Adipose tissue (tissue), 3 donors: ENCODE measurements at regions not wholly inside any gene's neighbourhood (a gene's known extent, or its start where the extent isn't known, plus 50 kb on each side); places are given as distances from the start of the nearest gene placed in this dataset.

Experiments
- H3K27ac ChIP-seq: one replicate; pipeline ENCODE4 v1.5.1; 2013; ENCODE audit warnings: low read depth, low read length
- WGBS, 3 donors: extraction: QIAGEN DNeasy Blood & Tissue Kit; methylation state at CpG; one replicate each; pipeline ENCODE4 v1.1.7; 2013; 5-methylcytosine and 5-hydroxymethylcytosine counted together
- donor health status: healthy with polysubstance abuse.
- donor health status: Bipolar disorder and iron deficiency.
- donor health status: healthy.

GRCh38 chr20:4603724-4604123 lies 82.5 kb upstream of the PRNP start:
- WGBS, 3 donors: 64 to 83% (median 76%) methylated on average over 11 of the region's 11 CpGs
- H3K27ac ChIP-seq: no peak overlapping the region

- WGBS, 3 donors: 72 to 87% (median 79%) methylated on average over 4 of the region's 4 CpGs
- no peak overlapping the region for H3K27ac ChIP-seq
Measured at GRCh38 chr20:4602297-4602631, 84.0 kb upstream of the PRNP start.

GRCh38 chr20:4601630-4602296 lies 84.5 kb upstream of the PRNP start:
- 51 to 59% (median 58%) methylated on average over 8 of the region's 8 CpGs for WGBS, 3 donors
- H3K27ac ChIP-seq: no peak overlapping the region

GRCh38 chr20:4600308-4601014 lies 85.8 kb upstream of the PRNP start:
- WGBS, 3 donors: 64 to 78% (median 74%) methylated on average over 6 of the region's 6 CpGs
- H3K27ac ChIP-seq: no peak overlapping the region

- 85 to 92% (median 92%) methylated on average over 5 of the region's 5 CpGs for WGBS, 3 donors
Measured at GRCh38 chr20:4597215-4597614, 89.0 kb upstream of the PRNP start.

GRCh38 chr20:4593149-4593525 lies 93.1 kb upstream of the PRNP start:
- WGBS, 3 donors: 49 to 64% (median 55%) methylated on average over 9 of the region's 9 CpGs
- H3K27ac ChIP-seq: no peak overlapping the region

More at GRCh38 chr20:4597215-4597614, 89.0 kb upstream of the PRNP start:
- H3K27ac ChIP-seq: no peak overlapping the region

GRCh38 chr20:4592316-4593148 lies 93.7 kb upstream of the PRNP start:
- WGBS, 3 donors: 4 to 9% (median 8%) methylated on average over 46 of the region's 46 CpGs
- no peak overlapping the region for H3K27ac ChIP-seq

GRCh38 chr20:4591975-4592315 lies 94.3 kb upstream of the PRNP start:
- WGBS, 3 donors: 39 to 46% (median 44%) methylated on average over 10 of the region's 10 CpGs
- H3K27ac ChIP-seq: no peak overlapping the region

- H3K27ac ChIP-seq: no peak overlapping the region
- 60 to 78% (median 67%) methylated on average over 5 of the region's 5 CpGs for WGBS, 3 donors
Measured at GRCh38 chr20:4585758-4586157, 100.5 kb upstream of the PRNP start.

- H3K27ac ChIP-seq: no peak overlapping the region
- WGBS, 3 donors: 82 to 88% (median 83%) methylated on average over 3 of the region's 3 CpGs
Measured at GRCh38 chr20:4585104-4585753, 101.0 kb upstream of the PRNP start.

GRCh38 chr20:4584510-4584909 lies 101.7 kb upstream of the PRNP start:
- no peak overlapping the region for H3K27ac ChIP-seq
- 67 to 100% (median 94%) methylated on average over 1 of the region's 1 CpG for WGBS, 3 donors

- 45 to 65% (median 61%) methylated on average over 5 of the region's 5 CpGs for WGBS, 3 donors
- no peak overlapping the region for H3K27ac ChIP-seq
Measured at GRCh38 chr20:4581838-4582237, 104.4 kb upstream of the PRNP start.

- H3K27ac ChIP-seq: no peak overlapping the region
- 71 to 88% (median 81%) methylated on average over 1 of the region's 1 CpG for WGBS, 3 donors
Measured at GRCh38 chr20:4578375-4578774, 107.9 kb upstream of the PRNP start.

- no peak overlapping the region for H3K27ac ChIP-seq
- WGBS, 3 donors: 57 to 62% (median 61%) methylated on average over 3 of the region's 3 CpGs
Measured at GRCh38 chr20:4574356-4574690, 111.9 kb upstream of the PRNP start.

- WGBS, 3 donors: 27 to 33% (median 28%) methylated on average over 8 of the region's 8 CpGs
- no peak overlapping the region for H3K27ac ChIP-seq
Measured at GRCh38 chr20:4573564-4574355, 112.5 kb upstream of the PRNP start.

- 65 to 79% (median 74%) methylated on average over 8 of the region's 8 CpGs for WGBS, 3 donors
Measured at GRCh38 chr20:4571759-4572531, 114.3 kb upstream of the PRNP start.

GRCh38 chr20:4569865-4570264 lies 116.4 kb upstream of the PRNP start:
- 70 to 88% (median 81%) methylated on average over 3 of the region's 3 CpGs for WGBS, 3 donors
- H3K27ac ChIP-seq: no peak overlapping the region

More at GRCh38 chr20:4571759-4572531, 114.3 kb upstream of the PRNP start:
- no peak overlapping the region for H3K27ac ChIP-seq

- no peak overlapping the region for H3K27ac ChIP-seq
- WGBS, 3 donors: 66 to 90% (median 89%) methylated on average over 2 of the region's 2 CpGs
Measured at GRCh38 chr20:4569092-4569491, 117.2 kb upstream of the PRNP start.
